Endothelial cell of umbilical vein (primary cell): ENCODE measurements at regions not wholly inside any gene's neighbourhood (a gene's known extent, or its start where the extent isn't known, plus 50 kb on each side); places are given as distances from the start of the nearest gene placed in this dataset.
A peak's percentile ranks its signal among the peaks of the same experiment; 100 is the strongest.

Experiments
- BruUV-seq: library from RNA; stranded (reverse); fragments of 400-500 nt; replicated peaks from 2 replicates; lab custom pipeline; 2021; lab: Mats Ljungman, UMichigan
- CTCF ChIA-PET: fragments of 300-600, 350-600 bp; sonication (Branson Sonifier 250); formaldehyde crosslinking; loops from one replicate; lab custom pipeline; 2021; ENCODE audit warnings: antibody characterized with exemption, inconsistent platforms; lab: Charles Lee
- POLR2A ChIA-PET: fragments of 300-600, 350-600 bp; sonication (Branson Sonifier 250); formaldehyde crosslinking; loops from one replicate; lab custom pipeline; 2021; ENCODE audit warnings: antibody characterized with exemption, inconsistent platforms; lab: Charles Lee
- DNase-seq: peaks from one replicate; pipeline ENCODE4 v3.0.0-alpha.2; 2011; ENCODE audit warnings: low read depth, low spot score
- FAIRE-seq: peaks from 2 replicates; lab custom pipeline; 2011; peaks lifted over from hg19 to GRCh38; lab: Jason Lieb, UNC
- H2AFZ ChIP-seq: 2 replicates; pipeline ENCODE4 v1.6.0; 2012; ENCODE audit warnings: low read depth, low read length, control low read depth, inconsistent platforms
- H3K27ac ChIP-seq: 2 replicates; pipeline ENCODE4 v1.5.1; 2011; ENCODE audit warnings: low read depth, mild to moderate bottlenecking, control low read depth, low read length, moderate library complexity; ENCODE audit not compliant: insufficient read depth
- H3K27me3 ChIP-seq, 2 experiments: 2 replicates each; pipeline versions ENCODE4 v1.6.0 to v1.6.1; 2011; ENCODE audit warnings: low read length in 2 of 2, mixed read lengths in 1 of 2; ENCODE audit not compliant: control insufficient read depth in 2 of 2, insufficient read depth in 2 of 2
- H3K36me3 ChIP-seq, 2 experiments: 2 replicates in 1 of 2; 3 replicates in 1 of 2; pipeline ENCODE4 v1.5.1; 2011; ENCODE audit warnings: low read length in 2 of 2, mild to moderate bottlenecking in 1 of 2, moderate library complexity in 1 of 2; ENCODE audit not compliant: control insufficient read depth in 2 of 2, insufficient read depth in 2 of 2; ENCODE audit errors: extremely low read depth in 1 of 2
- H3K4me1 ChIP-seq: 3 replicates; pipeline ENCODE4 v1.5.1; 2011; ENCODE audit warnings: mild to moderate bottlenecking, low read length; ENCODE audit not compliant: control insufficient read depth, insufficient read depth; ENCODE audit errors: extremely low read depth
- H3K4me2 ChIP-seq: 2 replicates; pipeline ENCODE4 v1.6.1; 2011; ENCODE audit warnings: low read length, control low read depth, mixed read lengths; ENCODE audit not compliant: insufficient read depth
- H3K4me3 ChIP-seq, 3 experiments: fragments of 200-600 bp in 1 of 3; sonication (generic), shearing (Covaris generic) in 1 of 3; replicated peaks in 1 of 3; 2 replicates each; pipeline ENCODE4 v1.5.1; 2011 to 2016; ENCODE audit warnings: control low read depth in 3 of 3, low read length in 3 of 3, mild to moderate bottlenecking in 2 of 3, inconsistent platforms in 1 of 3, low read depth in 1 of 3, moderate library complexity in 1 of 3; ENCODE audit not compliant: insufficient read depth in 1 of 3
- H3K79me2 ChIP-seq: 2 replicates; pipeline ENCODE4 v1.6.0; 2012; ENCODE audit warnings: low read length, inconsistent platforms; ENCODE audit not compliant: control insufficient read depth, insufficient read depth
- H3K9ac ChIP-seq: replicated peaks from 2 replicates; pipeline ENCODE3; 2011; ENCODE audit warnings: low read length, control low read depth; ENCODE audit not compliant: insufficient read depth; ENCODE audit errors: extremely low read depth
- H3K9me1 ChIP-seq: replicated peaks from 3 replicates; pipeline ENCODE4 v1.6.0; 2011; ENCODE audit warnings: mild to moderate bottlenecking, low read length; ENCODE audit not compliant: control insufficient read depth, insufficient read depth; ENCODE audit errors: extremely low read depth
- H3K9me3 ChIP-seq: replicated peaks from 2 replicates; pipeline ENCODE4 v1.5.1; 2012; ENCODE audit warnings: low read length, inconsistent platforms; ENCODE audit not compliant: control insufficient read depth, insufficient read depth
- H4K20me1 ChIP-seq: replicated peaks from 2 replicates; pipeline ENCODE3; 2011; ENCODE audit warnings: mild to moderate bottlenecking, low read length; ENCODE audit not compliant: control insufficient read depth, insufficient read depth; ENCODE audit errors: extremely low read depth
- EZH2 ChIP-seq: IDR thresholded peaks from 2 replicates; pipeline ENCODE4 v1.6.1; 2012; ENCODE audit warnings: borderline replicate concordance, low read depth, mild to moderate bottlenecking, moderate library complexity, low read length, inconsistent platforms; ENCODE audit not compliant: severe bottlenecking
- FOS ChIP-seq: IDR thresholded peaks from 2 replicates; pipeline ENCODE4 v1.6.1; 2011; ENCODE audit warnings: mild to moderate bottlenecking, low read length, moderate library complexity, borderline replicate concordance; ENCODE audit not compliant: insufficient read depth
- GATA2 ChIP-seq: IDR thresholded peaks from 2 replicates; pipeline ENCODE4 v1.7.0; 2011; ENCODE audit warnings: low read depth, mild to moderate bottlenecking, moderate library complexity, mixed read lengths, low read length; ENCODE audit not compliant: insufficient read length, insufficient read depth
- JUN ChIP-seq: IDR thresholded peaks from 2 replicates; pipeline ENCODE4 v1.6.1; 2011; ENCODE audit warnings: borderline replicate concordance, low read depth; ENCODE audit not compliant: insufficient read length, insufficient read depth
- MYC ChIP-seq: IDR thresholded peaks from one replicate; pipeline ENCODE4 v1.6.1; 2011; ENCODE audit warnings: mild to moderate bottlenecking, low read depth, low read length
- POLR2A ChIP-seq: IDR thresholded peaks from 2 replicates; pipeline ENCODE4 v1.6.1; 2012; ENCODE audit warnings: low read depth, mild to moderate bottlenecking, control low read depth, low read length
- POLR2AphosphoS5 ChIP-seq: IDR thresholded peaks from 2 replicates; pipeline ENCODE4 v1.6.1; 2012; ENCODE audit warnings: low read depth, mild to moderate bottlenecking, control low read depth, low read length, moderate library complexity; ENCODE audit not compliant: insufficient read depth
- dilution Hi-C: fragments of 300-500 bp; cut with MboI; formaldehyde crosslinking; loops from one replicate; pipeline ENCODE4 v1.15.0; 2019; ENCODE audit warnings: low sequenced_read_pairs; ENCODE audit not compliant: extremely low pct_ligation_motif_present
- intact Hi-C: fragments of 100-400 bp; cut with micrococcal nuclease; formaldehyde crosslinking; loops from one replicate; pipeline ENCODE4 v1.10.0; 2022
- TF ChIP-seq, protein P1 (sequence below), 2 donors: IDR thresholded peaks; 1 replicate in 1 of 2; 2 replicates in 1 of 2; pipeline ENCODE4 v1.5.1; 2011; ENCODE audit warnings: low read length in 2 of 2, mild to moderate bottlenecking in 2 of 2, moderate library complexity in 2 of 2, control low read depth in 1 of 2, inconsistent platforms in 1 of 2, low read depth in 1 of 2; ENCODE audit not compliant: insufficient read depth in 1 of 2; ENCODE audit errors: extremely low read depth in 1 of 2
- TF ChIP-seq, protein P2 (sequence below): IDR thresholded peaks from 2 replicates; pipeline ENCODE4 v1.6.1; 2011; ENCODE audit not compliant: insufficient read depth, insufficient read length

DNA sequence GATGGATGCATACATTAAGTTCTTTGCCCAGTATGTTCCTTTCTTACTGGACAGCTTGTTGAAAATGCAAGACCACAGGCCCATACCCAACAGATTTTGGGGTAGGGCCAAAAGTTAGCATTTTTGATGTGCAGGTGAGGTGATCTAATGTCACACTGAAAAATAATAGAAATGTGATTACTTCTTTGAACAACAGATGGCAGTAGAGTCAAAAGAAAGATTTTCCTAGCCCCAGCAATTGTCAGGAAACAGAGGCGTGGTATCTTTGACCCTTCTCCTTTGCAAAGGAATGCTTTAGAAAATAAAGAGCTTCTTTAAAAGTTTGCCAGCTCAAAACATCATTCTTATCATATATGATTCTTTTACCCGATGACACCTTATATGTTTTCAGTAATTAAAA, 343.6 kb upstream of the SYT4 start:
- ChIA-PET POLR2A (no interaction called here), CTCF (interaction anchor here (0.6 to 2.3 kb wide), 10 partner anchors 10 to 1764 kb away, joined by 3 to 27 read pairs (median 4); no protein-coding TSS in a partner anchor)
- H3K27me3 ChIP-seq = no peaks in the 10 kb centered on the region
- no peak overlapping the region for H3K4me2 ChIP-seq
- H2AFZ ChIP-seq = no peak overlapping the region
- H4K20me1 ChIP-seq = no peaks in the 10 kb centered on the region
- no peaks in the 10 kb centered on the region for H3K79me2 ChIP-seq
- no peak overlapping the region for H3K9ac ChIP-seq
- no peaks in the 10 kb centered on the region for H3K9me1 ChIP-seq
- BruUV-seq = no TSS peak
- H3K4me3 ChIP-seq = no peak overlapping the region
- H3K27ac ChIP-seq = no peak overlapping the region
- H3K36me3 ChIP-seq = no peaks in the 10 kb centered on the region
- dilution Hi-C loops (no loop called here), intact Hi-C loops (loop anchor here (1.0 to 10.0 kb wide), 4 partner anchors 504 to 2001 kb away; no protein-coding TSS in a partner anchor)
- peak; percentile 98 for FAIRE-seq
- no peaks in the 10 kb centered on the region for H3K4me1 ChIP-seq
- DNase-seq = peak; percentile 41
- H3K9me3 ChIP-seq = no peaks in the 10 kb centered on the region
- no peak for TF ChIP-seq JUN
- TF ChIP-seq, protein P1, sequence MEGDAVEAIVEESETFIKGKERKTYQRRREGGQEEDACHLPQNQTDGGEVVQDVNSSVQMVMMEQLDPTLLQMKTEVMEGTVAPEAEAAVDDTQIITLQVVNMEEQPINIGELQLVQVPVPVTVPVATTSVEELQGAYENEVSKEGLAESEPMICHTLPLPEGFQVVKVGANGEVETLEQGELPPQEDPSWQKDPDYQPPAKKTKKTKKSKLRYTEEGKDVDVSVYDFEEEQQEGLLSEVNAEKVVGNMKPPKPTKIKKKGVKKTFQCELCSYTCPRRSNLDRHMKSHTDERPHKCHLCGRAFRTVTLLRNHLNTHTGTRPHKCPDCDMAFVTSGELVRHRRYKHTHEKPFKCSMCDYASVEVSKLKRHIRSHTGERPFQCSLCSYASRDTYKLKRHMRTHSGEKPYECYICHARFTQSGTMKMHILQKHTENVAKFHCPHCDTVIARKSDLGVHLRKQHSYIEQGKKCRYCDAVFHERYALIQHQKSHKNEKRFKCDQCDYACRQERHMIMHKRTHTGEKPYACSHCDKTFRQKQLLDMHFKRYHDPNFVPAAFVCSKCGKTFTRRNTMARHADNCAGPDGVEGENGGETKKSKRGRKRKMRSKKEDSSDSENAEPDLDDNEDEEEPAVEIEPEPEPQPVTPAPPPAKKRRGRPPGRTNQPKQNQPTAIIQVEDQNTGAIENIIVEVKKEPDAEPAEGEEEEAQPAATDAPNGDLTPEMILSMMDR (IDR thresholded peaks at IDR 0.05; ENCODE audit: extremely low read depth in 1 of 2, insufficient read depth in 1 of 2, low read depth in 1 of 2, low read length in 2 of 2) = peak in 1 of 2 donors; percentile 17

DNA sequence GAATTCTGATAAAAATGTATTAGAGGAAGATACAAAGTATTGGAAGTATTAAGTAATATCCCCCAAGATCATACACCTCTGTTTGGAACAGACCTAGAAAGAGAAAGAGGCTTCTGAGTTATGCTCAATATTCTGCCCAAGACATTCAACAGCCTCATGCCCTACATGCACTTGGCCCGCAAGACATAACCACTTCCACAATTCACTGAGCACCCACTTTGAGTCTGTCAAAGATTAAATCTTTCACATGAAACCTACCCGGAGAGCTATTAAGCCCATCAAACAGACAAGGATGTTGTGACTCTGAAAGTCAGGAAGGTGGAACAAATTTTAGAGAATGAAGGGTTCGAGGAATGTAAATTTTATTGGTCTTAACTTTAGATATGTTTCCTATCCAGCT, 344.7 kb upstream of the SYT4 start:
- CTCF ChIA-PET = interaction anchor here (1.2 to 2.3 kb wide), 6 partner anchors 15 to 1779 kb away, joined by 3 to 27 read pairs (median 8); no protein-coding TSS in a partner anchor
- TF ChIP-seq, protein P1 (IDR thresholded peaks at IDR 0.05; ENCODE audit: extremely low read depth in 1 of 2, insufficient read depth in 1 of 2, low read depth in 1 of 2, low read length in 2 of 2) = no peak
- TF ChIP-seq, protein P2, sequence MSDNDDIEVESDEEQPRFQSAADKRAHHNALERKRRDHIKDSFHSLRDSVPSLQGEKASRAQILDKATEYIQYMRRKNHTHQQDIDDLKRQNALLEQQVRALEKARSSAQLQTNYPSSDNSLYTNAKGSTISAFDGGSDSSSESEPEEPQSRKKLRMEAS = no peak
- TF ChIP-seq GATA2 = no peak
- TF ChIP-seq MYC = no peak
- TF ChIP-seq POLR2AphosphoS5 = no peak
- TF ChIP-seq FOS = no peak
- TF ChIP-seq POLR2A = no peak
- no peak for TF ChIP-seq JUN
- no peak for TF ChIP-seq EZH2
- no peaks in the 10 kb centered on the region for H3K79me2 ChIP-seq
- no TSS peak for BruUV-seq
- intact Hi-C loops (loop anchor here (5.0 to 10.0 kb wide), 2 partner anchors 503 to 2000 kb away; no protein-coding TSS in a partner anchor), dilution Hi-C loops (no loop called here)
- POLR2A ChIA-PET = no interaction called here
- DNase-seq (no peak), FAIRE-seq (no peak)
- no peak overlapping the region for H3K9ac ChIP-seq
- no peaks in the 10 kb centered on the region for H4K20me1 ChIP-seq
- H3K36me3 ChIP-seq = no peaks in the 10 kb centered on the region
- H2AFZ ChIP-seq = no peak overlapping the region
- no peak overlapping the region for H3K27ac ChIP-seq
- no peak overlapping the region for H3K4me2 ChIP-seq
- no peaks in the 10 kb centered on the region for H3K27me3 ChIP-seq
- H3K9me3 ChIP-seq = no peaks in the 10 kb centered on the region
- no peak overlapping the region for H3K4me3 ChIP-seq
- H3K4me1 ChIP-seq = no peaks in the 10 kb centered on the region
- no peaks in the 10 kb centered on the region for H3K9me1 ChIP-seq
